ENCODE measurements at regions not wholly inside any gene's neighbourhood (a gene's known extent, or its start where the extent isn't known, plus 50 kb on each side); places are given as distances from the start of the nearest gene placed in this dataset.

GRCh38 chr5:159504106-159504856, 174.0 kb upstream of the IL12B start:
- H3K9ac ChIP-seq (ENCODE audit: low read length): no peak overlapping the region; the same call in 1 of the 2 replicates
- H3K27me3 ChIP-seq (replicated peaks; ENCODE audit: insufficient read depth, low read length): no peaks in the 10 kb centered on the region
- H3F3A ChIP-seq (ENCODE audit: insufficient read depth, low read length): peaks cover 9% of the 10 kb centered on the region
- no peaks in the 10 kb centered on the region for H3K9me3 ChIP-seq (replicated peaks; ENCODE audit: insufficient read depth, low read length)
- TF ChIP-seq CTCF (IDR thresholded peaks at IDR 0.05; ENCODE audit: low read length) (no peak), EZH2 (optimal IDR thresholded peaks at IDR 0.05; ENCODE audit: low read depth, low read length) (no peak), EZH2phosphoT487 (IDR thresholded peaks at IDR 0.05; ENCODE audit: low read length) (no peak)
- H3K36me3 ChIP-seq (replicated peaks; ENCODE audit: insufficient read depth, low read length): no peaks in the 10 kb centered on the region
- peaks cover 33% of the 10 kb centered on the region for H3K4me1 ChIP-seq (ENCODE audit: low read length)
- no peaks in the 10 kb centered on the region for H3K79me2 ChIP-seq (ENCODE audit: low read length)
- DNase-seq: no peak
- H3K4me2 ChIP-seq (ENCODE audit: low read depth, low read length): peak overlapping the region; percentile 65
- H2AFZ ChIP-seq (ENCODE audit: low read length): peak overlapping the region; percentile 49
- peak overlapping the region; percentile 16; the same call in 1 of the 2 replicates for H3K4me3 ChIP-seq (ENCODE audit: low read length)
- no peaks in the 10 kb centered on the region for H4K20me1 ChIP-seq (ENCODE audit: insufficient read depth, low read length)
- peak overlapping the region; percentile 77; the same call in 1 of the 2 replicates for H3K27ac ChIP-seq (ENCODE audit: low read length)
- no peaks in the 10 kb centered on the region for H3K9me2 ChIP-seq (replicated peaks; ENCODE audit: insufficient read depth, low read length)

- no peaks in the 10 kb centered on the region for H3K9me2 ChIP-seq (replicated peaks; ENCODE audit: insufficient read depth, low read length)
- peak overlapping the region; percentile 50 for H3K9ac ChIP-seq (ENCODE audit: low read length)
- peaks cover 33% of the 10 kb centered on the region for H3K4me1 ChIP-seq (ENCODE audit: low read length)
- peaks cover 9% of the 10 kb centered on the region for H3F3A ChIP-seq (ENCODE audit: insufficient read depth, low read length)
- no peaks in the 10 kb centered on the region for H4K20me1 ChIP-seq (ENCODE audit: insufficient read depth, low read length)
- H3K36me3 ChIP-seq (replicated peaks; ENCODE audit: insufficient read depth, low read length): no peaks in the 10 kb centered on the region
- peak overlapping the region; percentile 77 for H3K27ac ChIP-seq (ENCODE audit: low read length)
- DNase-seq: peak; percentile 80
- peak overlapping the region; percentile 16; the same call in 1 of the 2 replicates for H3K4me3 ChIP-seq (ENCODE audit: low read length)
- H3K79me2 ChIP-seq (ENCODE audit: low read length): no peaks in the 10 kb centered on the region
- peak overlapping the region; percentile 49 for H2AFZ ChIP-seq (ENCODE audit: low read length)
- no peak for TF ChIP-seq CTCF (IDR thresholded peaks at IDR 0.05; ENCODE audit: low read length)
- no peak for TF ChIP-seq EZH2phosphoT487 (IDR thresholded peaks at IDR 0.05; ENCODE audit: low read length)
- TF ChIP-seq EZH2 (optimal IDR thresholded peaks at IDR 0.05; ENCODE audit: low read depth, low read length): no peak
- H3K27me3 ChIP-seq (replicated peaks; ENCODE audit: insufficient read depth, low read length): no peaks in the 10 kb centered on the region
- H3K4me2 ChIP-seq (ENCODE audit: low read depth, low read length): peak overlapping the region; percentile 65
- no peaks in the 10 kb centered on the region for H3K9me3 ChIP-seq (replicated peaks; ENCODE audit: insufficient read depth, low read length)
Observed at GRCh38 chr5:159504857-159505304, 174.6 kb upstream of the IL12B start.

- DNase-seq: no peak
- no peaks in the 10 kb centered on the region for H4K20me1 ChIP-seq (ENCODE audit: insufficient read depth, low read length)
- H3K9me2 ChIP-seq (replicated peaks; ENCODE audit: insufficient read depth, low read length): no peaks in the 10 kb centered on the region
- H2AFZ ChIP-seq (ENCODE audit: low read length): no peak overlapping the region
- H3K27ac ChIP-seq (ENCODE audit: low read length): no peak overlapping the region
- no peak overlapping the region for H3K4me3 ChIP-seq (ENCODE audit: low read length)
- peaks cover 33% of the 10 kb centered on the region for H3K4me1 ChIP-seq (ENCODE audit: low read length)
- TF ChIP-seq EZH2 (optimal IDR thresholded peaks at IDR 0.05; ENCODE audit: low read depth, low read length): no peak
- TF ChIP-seq CTCF (IDR thresholded peaks at IDR 0.05; ENCODE audit: low read length): no peak
- no peak for TF ChIP-seq EZH2phosphoT487 (IDR thresholded peaks at IDR 0.05; ENCODE audit: low read length)
- H3F3A ChIP-seq (ENCODE audit: insufficient read depth, low read length): peaks cover 9% of the 10 kb centered on the region
- H3K9me3 ChIP-seq (replicated peaks; ENCODE audit: insufficient read depth, low read length): no peaks in the 10 kb centered on the region
- no peaks in the 10 kb centered on the region for H3K79me2 ChIP-seq (ENCODE audit: low read length)
- no peaks in the 10 kb centered on the region for H3K27me3 ChIP-seq (replicated peaks; ENCODE audit: insufficient read depth, low read length)
- no peaks in the 10 kb centered on the region for H3K36me3 ChIP-seq (replicated peaks; ENCODE audit: insufficient read depth, low read length)
- H3K4me2 ChIP-seq (ENCODE audit: low read depth, low read length): no peak overlapping the region
- H3K9ac ChIP-seq (ENCODE audit: low read length): no peak overlapping the region
Observed at GRCh38 chr5:159507055-159507454, 176.8 kb upstream of the IL12B start.
